ENCODE measurements at regions not wholly inside any gene's neighbourhood (a gene's known extent, or its start where the extent isn't known, plus 50 kb on each side); places are given as distances from the start of the nearest gene placed in this dataset.

- TF ChIP-seq REST (IDR thresholded peaks at IDR 0.05; ENCODE audit: unreplicated experiment), result no peak
- no peak for TF ChIP-seq ETS1 (IDR thresholded peaks at IDR 0.05)
- TF ChIP-seq STAT1 (IDR thresholded peaks at IDR 0.05; ENCODE audit: unreplicated experiment), result no peak
Observed at GRCh38 chr14:42517806-42518500, 911.3 kb downstream of the LRFN5 start (continued).

GRCh38 chr14:42513837-42514236 lies 907.2 kb downstream of the LRFN5 start:
- H3K27ac Mint-ChIP-seq, result peak overlapping the region; percentile 90

More at GRCh38 chr14:42513837-42514236, 907.2 kb downstream of the LRFN5 start:
- Histone ChIP-seq H3K27me3 (ENCODE audit: insufficient read depth) (no peaks in the 10 kb centered on the region), H3K36me3 (ENCODE audit: insufficient read depth) (peaks cover 3% of the 10 kb centered on the region; the same call in 1 of the 2 replicates), H3K9me2 (ENCODE audit: insufficient read depth) (no peaks in the 10 kb centered on the region; the same call in 1 of the 2 replicates), H3K27ac (ENCODE audit: low read depth) (peak overlapping the region; percentile 94), H2AFZ (no peak overlapping the region), H3K79me2 (replicated peaks; ENCODE audit: insufficient read depth) (no peaks in the 10 kb centered on the region), H3F3A (replicated peaks; ENCODE audit: low read depth) (0 out of 2 replicates have a peak, but pooled peaks cover 4% of the 10 kb centered on the region), H3K4me2 (peak overlapping the region; percentile 48), H3K4me1 (ENCODE audit: insufficient read depth) (peaks cover 23% of the 10 kb centered on the region), H3K4me3 (peak overlapping the region; percentile 4; the same call in 1 of the 2 replicates), H4K20me1 (replicated peaks; ENCODE audit: insufficient read depth) (no peaks in the 10 kb centered on the region)
- Mint-ChIP-seq H3K4me1 (peaks cover 45% of the 10 kb centered on the region), H3K27me3 (ENCODE audit: insufficient read depth, low read depth, poor library complexity) (no peaks in the 10 kb centered on the region), H3K4me3 (peak overlapping the region; percentile 13; the same call in 1 of the 3 replicates), H3K9me3 (peaks cover 13% of the 10 kb centered on the region), H3K36me3 (ENCODE audit: low read depth) (peaks cover 22% of the 10 kb centered on the region)
- DNase-seq (ENCODE audit: low spot score), result peak; percentile 32
- TF ChIP-seq ETS1 (IDR thresholded peaks at IDR 0.05), result peak; percentile 78
- peak; percentile 96 for TF ChIP-seq NANOG (IDR thresholded peaks at IDR 0.05; ENCODE audit: borderline replicate concordance)
- TF ChIP-seq ZNF462 (CRISPR knock-in tag; IDR thresholded peaks at IDR 0.05), result no peak
- ATAC-seq, result no peak

Measured in GM23338 (cell line).